ENCODE measurements at regions not wholly inside any gene's neighbourhood (a gene's known extent, or its start where the extent isn't known, plus 50 kb on each side); places are given as distances from the start of the nearest gene placed in this dataset.

- TF ChIP-seq ZBED1 (IDR thresholded peaks at IDR 0.05; ENCODE audit: borderline replicate concordance) (no peak), ASH2L (IDR thresholded peaks at IDR 0.05; ENCODE audit: borderline replicate concordance, low read depth) (no peak), ZBTB11 (CRISPR knock-in tag; IDR thresholded peaks at IDR 0.05) (no peak), MTA2 (IDR thresholded peaks at IDR 0.05; ENCODE audit: low read depth) (no peak), E2F4 (IDR thresholded peaks at IDR 0.05; ENCODE audit: low read depth, low read length) (no peak), POLR2AphosphoS5 (IDR thresholded peaks at IDR 0.05; ENCODE audit: low read length) (no peak), NFYA (IDR thresholded peaks at IDR 0.05; ENCODE audit: borderline replicate concordance, low read depth, low read length) (no peak)
These were observed 260.7 kb upstream of the FOXF1 start (continued) for GRCh38 chr16:86249631-86250030.

- Histone ChIP-seq H3K9ac (ENCODE audit: control insufficient read depth, insufficient read depth, low read length) (no peak overlapping the region), H3K4me2 (ENCODE audit: control insufficient read depth, insufficient read depth) (no peak overlapping the region), H3K36me3 (ENCODE audit: control insufficient read depth in 2 of 2, insufficient read depth in 2 of 2, low read length in 1 of 2) (no peaks in the 10 kb centered on the region), H3K4me3 (no peak overlapping the region), H2AFZ (ENCODE audit: control insufficient read depth, low read depth, low read length) (no peak overlapping the region), H3K27me3 (replicated peaks in 1 of 2; ENCODE audit: control insufficient read depth in 2 of 2, insufficient read depth in 2 of 2, low read length in 1 of 2) (no peaks in the 10 kb centered on the region), H3K27ac (ENCODE audit: control insufficient read depth, insufficient read depth) (no peak overlapping the region), H3K9me3 (replicated peaks; ENCODE audit: control insufficient read depth, insufficient read depth, low read length) (no peaks in the 10 kb centered on the region; the same call in 2 of the 3 replicates), H3K4me1 (ENCODE audit: control insufficient read depth, insufficient read depth, low read length) (no peaks in the 10 kb centered on the region), H3K79me2 (ENCODE audit: control insufficient read depth, insufficient read depth, low read length) (no peaks in the 10 kb centered on the region), H4K20me1 (ENCODE audit: control insufficient read depth, insufficient read depth) (no peaks in the 10 kb centered on the region)
- WGBS (ENCODE audit: insufficient coverage, insufficient replicate concordance, low lambda C conversion rate, missing lambda C conversion rate), result 42% methylated on average over 9 of the region's 9 CpGs
- in situ Hi-C loops (cut with MboI), result no loop called here
- intact Hi-C loops (cut with micrococcal nuclease; ENCODE audit: unreplicated experiment), result no loop called here
- BruUV-seq (replicated peaks), result no TSS peak
- ChIA-PET CTCF (no interaction called here), SMC1A (ENCODE audit: uncharacterized antibody, unreplicated experiment) (no interaction called here), POLR2A (interaction anchor here (0.5 kb wide), 1 partner anchor 187 kb away, joined by 3 read pairs; no protein-coding TSS in a partner anchor), RAD21 (ENCODE audit: unreplicated experiment) (no interaction called here)
- ATAC-seq, result no peak
- no peak for FAIRE-seq
- no peak for DNase-seq (ENCODE audit: low read depth, low spot score)
- no peak for TF ChIP-seq SIN3A (IDR thresholded peaks at IDR 0.05; ENCODE audit: low read depth, low read length)
- TF ChIP-seq KAT2A (conservative IDR thresholded peaks at IDR 0.05; ENCODE audit: control insufficient read depth, low read depth, low read length), result no peak
- no peak for TF ChIP-seq REST (IDR thresholded peaks at IDR 0.05; ENCODE audit: low read depth, low read length)
- no peak for TF ChIP-seq PML (IDR thresholded peaks at IDR 0.05; ENCODE audit: low read length)
- no peak for TF ChIP-seq NRF1 (conservative IDR thresholded peaks at IDR 0.05; ENCODE audit: low read depth, low read length)
- TF ChIP-seq ELK1 (IDR thresholded peaks at IDR 0.05; ENCODE audit: low read depth, low read length), result no peak
- no peak for TF ChIP-seq SREBF1 (IDR thresholded peaks at IDR 0.05; ENCODE audit: low read length)
- no peak for TF ChIP-seq MYB (IDR thresholded peaks at IDR 0.05; ENCODE audit: borderline replicate concordance, low read depth, low read length)
- no peak for TF ChIP-seq BMI1 (IDR thresholded peaks at IDR 0.05; ENCODE audit: borderline replicate concordance)
These were observed 258.6 kb upstream of the FOXF1 start for GRCh38 chr16:86251682-86252081.

Measured in GM12878 (cell line).